Astrocyte (in vitro differentiated cells and primary cell): ENCODE measurements at regions not wholly inside any gene's neighbourhood (a gene's known extent, or its start where the extent isn't known, plus 50 kb on each side); places are given as distances from the start of the nearest gene placed in this dataset.
A peak's percentile ranks its signal among the peaks of the same experiment; 100 is the strongest.

Source experiments
- DNase-seq: peaks from one replicate; pipeline ENCODE4 v3.0.0-alpha.2; 2010; ENCODE audit warnings: low read depth
- FAIRE-seq: peaks from 2 replicates; lab custom pipeline; 2011; peaks lifted over from hg19 to GRCh38; lab: Jason Lieb, UNC
- H2AFZ ChIP-seq: 2 replicates; pipeline ENCODE4 v1.6.0; 2012; ENCODE audit warnings: low read depth, low read length, inconsistent platforms
- H3K27ac ChIP-seq: 2 replicates; pipeline ENCODE4 v1.5.1; 2011; ENCODE audit warnings: low read depth, low read length, inconsistent platforms
- H3K27me3 ChIP-seq: 2 replicates; pipeline ENCODE4 v1.6.0; 2011; ENCODE audit warnings: low read length, inconsistent platforms; ENCODE audit not compliant: insufficient read depth
- H3K36me3 ChIP-seq: 2 replicates; pipeline ENCODE4 v1.5.1; 2011; ENCODE audit warnings: low read length, inconsistent platforms; ENCODE audit not compliant: insufficient read depth
- H3K4me1 ChIP-seq: 2 replicates; pipeline ENCODE4 v1.5.1; 2011; ENCODE audit warnings: low read length, inconsistent platforms; ENCODE audit not compliant: insufficient read depth
- H3K4me2 ChIP-seq: 2 replicates; pipeline ENCODE4 v1.6.0; 2012; ENCODE audit warnings: low read length, inconsistent platforms
- H3K4me3 ChIP-seq: 2 replicates; pipeline ENCODE4 v1.5.1; 2011; ENCODE audit warnings: low read depth, mild to moderate bottlenecking, low read length, inconsistent platforms; ENCODE audit not compliant: insufficient read depth
- H3K79me2 ChIP-seq: 2 replicates; pipeline ENCODE4 v1.6.0; 2012; ENCODE audit warnings: mild to moderate bottlenecking, low read length, inconsistent platforms; ENCODE audit not compliant: insufficient read depth
- H3K9ac ChIP-seq: 2 replicates; pipeline ENCODE4 v1.6.0; 2012; ENCODE audit warnings: mild to moderate bottlenecking, low read length, inconsistent platforms
- H3K9me3 ChIP-seq: 2 replicates; pipeline ENCODE4 v1.5.1; 2012; ENCODE audit warnings: low read depth, mild to moderate bottlenecking, low read length, inconsistent platforms; ENCODE audit not compliant: insufficient read depth
- H4K20me1 ChIP-seq: 2 replicates; pipeline ENCODE4 v1.6.0; 2012; ENCODE audit warnings: low read length, inconsistent platforms; ENCODE audit not compliant: insufficient read depth
- H3K27ac Mint-ChIP-seq: one replicate; pipeline ENCODE4 v1.8.0; 2021; ENCODE audit warnings: mild to moderate bottlenecking, mixed read lengths; ENCODE audit not compliant: unreplicated experiment
- H3K27me3 Mint-ChIP-seq: one replicate; pipeline ENCODE4 v1.8.0; 2021; ENCODE audit warnings: low read depth, mixed read lengths; ENCODE audit not compliant: unreplicated experiment
- H3K36me3 Mint-ChIP-seq: one replicate; pipeline ENCODE4 v1.8.0; 2021; ENCODE audit warnings: low read depth, mixed read lengths; ENCODE audit not compliant: unreplicated experiment
- H3K4me1 Mint-ChIP-seq: one replicate; pipeline ENCODE4 v1.8.0; 2021; ENCODE audit warnings: low read depth, mixed read lengths; ENCODE audit not compliant: unreplicated experiment
- H3K4me3 Mint-ChIP-seq: one replicate; pipeline ENCODE4 v1.8.0; 2021; ENCODE audit warnings: mild to moderate bottlenecking, moderate library complexity, mixed read lengths; ENCODE audit not compliant: unreplicated experiment
- H3K9me3 Mint-ChIP-seq: one replicate; pipeline ENCODE4 v1.8.0; 2021; ENCODE audit warnings: mild to moderate bottlenecking, mixed read lengths; ENCODE audit not compliant: unreplicated experiment
- CTCF ChIP-seq: IDR thresholded peaks from 2 replicates; pipeline ENCODE4 v1.5.1; 2011; ENCODE audit warnings: low read depth, mild to moderate bottlenecking, inconsistent platforms, low read length, moderate library complexity; ENCODE audit not compliant: insufficient read depth
- EZH2 ChIP-seq: IDR thresholded peaks from 2 replicates; pipeline ENCODE4 v1.6.1; 2012; ENCODE audit warnings: mild to moderate bottlenecking, low read length, inconsistent platforms; ENCODE audit not compliant: insufficient read depth

- Mint-ChIP-seq H3K9me3 (no peaks in the 10 kb centered on the region), H3K4me3 (no peak overlapping the region), H3K27ac (no peak overlapping the region), H3K36me3 (peaks cover 9% of the 10 kb centered on the region), H3K27me3 (no peaks in the 10 kb centered on the region), H3K4me1 (peaks cover 37% of the 10 kb centered on the region)
- Histone ChIP-seq H4K20me1 (no peaks in the 10 kb centered on the region), H3K79me2 (no peaks in the 10 kb centered on the region), H3K4me2 (peak overlapping the region; percentile 20), H3K4me3 (no peak overlapping the region), H3K9me3 (no peaks in the 10 kb centered on the region), H2AFZ (no peak overlapping the region), H3K36me3 (no peaks in the 10 kb centered on the region), H3K27me3 (no peaks in the 10 kb centered on the region), H3K4me1 (peaks cover 5% of the 10 kb centered on the region), H3K27ac (no peak overlapping the region), H3K9ac (no peak overlapping the region)
- TF ChIP-seq EZH2 (no peak), CTCF (no peak)
- FAIRE-seq (no peak), DNase-seq (no peak)
These were observed 501.4 kb upstream of the WWC1 start for GRCh38 chr5:167790045-167790444.

GRCh38 chr5:167790462-167791260 lies 500.8 kb upstream of the WWC1 start:
- Histone ChIP-seq H3K9me3 (no peaks in the 10 kb centered on the region), H3K27me3 (no peaks in the 10 kb centered on the region), H2AFZ (no peak overlapping the region), H3K4me2 (peak overlapping the region; percentile 20), H3K27ac (no peak overlapping the region), H3K79me2 (no peaks in the 10 kb centered on the region), H3K4me3 (no peak overlapping the region), H3K4me1 (peaks cover 5% of the 10 kb centered on the region), H4K20me1 (no peaks in the 10 kb centered on the region), H3K36me3 (no peaks in the 10 kb centered on the region), H3K9ac (no peak overlapping the region)
- H3K4me3 Mint-ChIP-seq, result no peak overlapping the region
- FAIRE-seq (no peak), DNase-seq (peak; percentile 81)
- H3K27ac Mint-ChIP-seq, result no peak overlapping the region
- TF ChIP-seq CTCF (no peak), EZH2 (no peak)
- peaks cover 9% of the 10 kb centered on the region for H3K36me3 Mint-ChIP-seq
- H3K27me3 Mint-ChIP-seq, result no peaks in the 10 kb centered on the region
- H3K9me3 Mint-ChIP-seq, result no peaks in the 10 kb centered on the region
- H3K4me1 Mint-ChIP-seq, result peaks cover 37% of the 10 kb centered on the region

- no peaks in the 10 kb centered on the region for H3K9me3 Mint-ChIP-seq
- Histone ChIP-seq H3K9me3 (no peaks in the 10 kb centered on the region), H2AFZ (peak overlapping the region; percentile 11), H3K9ac (no peak overlapping the region), H3K4me3 (no peak overlapping the region), H3K36me3 (no peaks in the 10 kb centered on the region), H3K4me1 (peaks cover 5% of the 10 kb centered on the region), H3K79me2 (no peaks in the 10 kb centered on the region), H4K20me1 (no peaks in the 10 kb centered on the region), H3K4me2 (peak overlapping the region; percentile 46), H3K27me3 (no peaks in the 10 kb centered on the region), H3K27ac (no peak overlapping the region)
- H3K4me1 Mint-ChIP-seq, result peaks cover 26% of the 10 kb centered on the region
- DNase-seq (peak; percentile 32), FAIRE-seq (no peak)
- H3K36me3 Mint-ChIP-seq, result peaks cover 8% of the 10 kb centered on the region
- TF ChIP-seq CTCF (no peak), EZH2 (no peak)
- no peak overlapping the region for H3K4me3 Mint-ChIP-seq
- no peaks in the 10 kb centered on the region for H3K27me3 Mint-ChIP-seq
- peak overlapping the region; percentile 79 for H3K27ac Mint-ChIP-seq
These were observed 498.9 kb upstream of the WWC1 start for GRCh38 chr5:167792514-167792913.
